LNCaP clone FGC (cell line): ENCODE measurements at regions not wholly inside any gene's neighbourhood (a gene's known extent, or its start where the extent isn't known, plus 50 kb on each side); places are given as distances from the start of the nearest gene placed in this dataset.
A peak's percentile ranks its signal among the peaks of the same experiment; 100 is the strongest.
"Not testable (repeated sequence)": the region's sequence is repeated elsewhere in the genome, so short reads cannot be mapped to it uniquely, and the experiment has no call there.

Experiments used
- DNase-seq: peaks from one replicate; pipeline ENCODE4 v3.0.0-alpha.2; 2011; ENCODE audit warnings: low read depth
- H3K4me3 ChIP-seq: 2 replicates; pipeline ENCODE4 v1.5.1; 2011; ENCODE audit warnings: mild to moderate bottlenecking, low read depth, low read length, control low read depth
- TF ChIP-seq, protein P1 (sequence below): IDR thresholded peaks from 2 replicates; pipeline ENCODE4 v1.5.1; 2012; ENCODE audit warnings: mild to moderate bottlenecking; ENCODE audit not compliant: control insufficient read depth, insufficient read depth; ENCODE audit errors: extremely low read depth

DNA sequence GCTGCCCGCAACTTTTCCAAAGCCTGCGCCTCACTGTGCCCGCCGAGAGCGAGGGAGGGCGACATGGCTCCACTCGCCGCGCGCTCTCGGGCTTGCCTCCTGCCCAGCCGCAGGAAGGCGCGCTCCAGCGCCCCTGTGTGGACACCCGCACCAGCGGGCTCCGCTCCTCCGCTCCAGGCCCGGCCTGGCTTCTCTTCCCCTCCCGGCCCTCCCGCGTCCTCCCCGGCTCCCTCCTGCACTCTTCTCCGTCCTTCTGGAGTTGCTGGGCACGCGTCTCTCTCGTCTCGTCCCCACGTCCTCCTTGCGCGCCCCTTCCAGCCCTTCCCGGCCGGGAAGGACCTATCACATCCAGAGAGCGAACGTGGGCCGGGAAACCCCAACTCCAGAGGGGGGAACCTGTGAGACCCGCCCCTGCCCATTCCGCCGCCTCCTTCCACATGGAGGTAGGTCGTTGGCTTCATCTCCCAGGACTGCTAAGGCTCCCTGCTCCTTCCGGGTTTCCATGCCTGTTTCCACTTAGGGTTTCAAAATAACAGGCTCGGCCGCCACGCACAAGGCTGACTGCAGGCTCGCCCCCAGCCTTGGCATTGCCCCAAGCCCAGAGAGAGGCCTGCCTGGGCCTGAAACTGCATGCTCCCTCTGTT lies 175.4 kb downstream of the ATP6V0E2 start:
- not testable (repeated sequence) for DNase-seq
- H3K4me3 ChIP-seq: peak overlapping the region; percentile 28

DNA sequence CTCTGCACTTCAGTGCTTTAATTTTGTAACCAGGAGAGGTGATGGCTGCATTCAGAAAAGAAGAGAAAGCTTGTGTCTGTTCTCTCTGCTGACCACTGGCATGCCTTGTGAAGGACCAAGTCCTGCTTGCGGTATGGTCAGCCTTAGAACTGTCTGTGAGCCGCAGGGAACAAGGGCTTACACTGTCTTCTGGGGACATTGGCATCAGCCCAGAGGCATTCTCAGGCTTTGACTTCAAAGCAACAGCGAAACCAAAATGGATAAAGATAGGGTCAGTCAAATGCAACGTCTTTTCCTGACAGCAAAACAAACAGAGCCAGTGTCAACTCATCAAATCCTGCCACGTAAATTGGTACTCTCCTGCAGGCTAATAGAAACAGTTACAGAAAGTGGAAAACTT lies 179.6 kb downstream of the ATP6V0E2 start:
- not testable (repeated sequence) for H3K4me3 ChIP-seq, DNase-seq

DNA sequence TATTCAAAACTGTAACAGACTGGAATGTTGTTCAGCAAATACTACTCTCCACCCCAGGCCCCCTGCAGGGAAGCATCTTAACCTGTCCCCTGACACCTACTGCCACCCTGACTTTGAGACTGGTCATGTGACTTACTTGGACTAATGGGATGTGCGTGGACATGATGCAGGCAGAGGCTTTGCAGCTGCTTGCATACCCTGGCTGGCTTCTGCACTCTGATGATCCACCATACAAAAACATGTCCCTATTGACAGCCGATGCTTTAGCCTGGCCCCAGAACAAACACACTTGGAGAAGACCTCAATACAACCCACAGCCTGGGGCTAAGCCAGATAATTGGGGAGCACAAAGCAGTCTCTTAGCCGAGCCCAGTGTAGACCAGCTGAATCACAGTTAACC lies 180.5 kb downstream of the ATP6V0E2 start:
- not testable (repeated sequence) for H3K4me3 ChIP-seq, DNase-seq

DNA sequence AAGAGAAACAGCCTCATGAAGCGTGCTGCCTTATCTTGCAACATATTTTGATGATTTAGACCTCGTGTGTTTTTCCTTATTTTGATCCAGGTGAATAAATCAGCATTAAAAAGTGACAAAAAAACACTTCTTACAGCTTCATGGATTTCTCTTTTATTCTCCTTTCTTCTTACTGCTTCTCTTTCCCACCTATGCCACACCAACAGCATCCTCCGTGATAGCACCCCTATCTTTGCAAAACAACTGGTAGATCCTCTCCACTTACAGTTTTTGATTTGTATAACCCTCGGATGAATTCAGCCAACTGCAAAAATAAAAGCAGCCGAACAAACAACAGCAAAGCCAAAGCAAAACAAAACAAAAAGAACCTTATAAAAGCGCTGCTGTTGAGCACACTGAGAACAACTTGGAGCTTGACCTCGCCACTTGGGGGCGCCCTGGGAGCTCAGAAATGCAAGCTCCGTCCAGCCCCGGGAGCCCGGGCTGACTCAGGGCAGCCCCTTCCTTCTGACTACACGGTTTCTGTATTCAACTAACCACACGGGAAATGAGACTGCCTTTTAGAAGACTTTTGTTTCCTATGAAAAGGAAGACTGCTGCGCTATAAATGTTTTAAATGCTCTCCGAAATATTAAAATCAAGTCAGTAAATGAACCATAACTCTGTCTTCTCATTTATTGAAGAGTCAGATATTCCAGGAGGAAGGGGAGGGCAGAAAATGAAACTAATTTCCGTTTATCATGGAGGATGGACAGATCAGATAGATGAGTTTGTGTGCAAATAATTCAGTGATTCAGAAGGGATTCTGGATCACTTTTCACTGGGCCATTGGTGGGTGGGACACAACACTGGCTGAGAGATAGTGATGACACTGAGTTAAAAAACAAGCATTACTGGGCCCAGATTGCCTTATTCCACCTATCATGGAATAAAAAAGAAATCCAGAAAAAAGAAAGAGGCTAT lies 186.8 kb downstream of the ATP6V0E2 start:
- TF ChIP-seq, protein P1, sequence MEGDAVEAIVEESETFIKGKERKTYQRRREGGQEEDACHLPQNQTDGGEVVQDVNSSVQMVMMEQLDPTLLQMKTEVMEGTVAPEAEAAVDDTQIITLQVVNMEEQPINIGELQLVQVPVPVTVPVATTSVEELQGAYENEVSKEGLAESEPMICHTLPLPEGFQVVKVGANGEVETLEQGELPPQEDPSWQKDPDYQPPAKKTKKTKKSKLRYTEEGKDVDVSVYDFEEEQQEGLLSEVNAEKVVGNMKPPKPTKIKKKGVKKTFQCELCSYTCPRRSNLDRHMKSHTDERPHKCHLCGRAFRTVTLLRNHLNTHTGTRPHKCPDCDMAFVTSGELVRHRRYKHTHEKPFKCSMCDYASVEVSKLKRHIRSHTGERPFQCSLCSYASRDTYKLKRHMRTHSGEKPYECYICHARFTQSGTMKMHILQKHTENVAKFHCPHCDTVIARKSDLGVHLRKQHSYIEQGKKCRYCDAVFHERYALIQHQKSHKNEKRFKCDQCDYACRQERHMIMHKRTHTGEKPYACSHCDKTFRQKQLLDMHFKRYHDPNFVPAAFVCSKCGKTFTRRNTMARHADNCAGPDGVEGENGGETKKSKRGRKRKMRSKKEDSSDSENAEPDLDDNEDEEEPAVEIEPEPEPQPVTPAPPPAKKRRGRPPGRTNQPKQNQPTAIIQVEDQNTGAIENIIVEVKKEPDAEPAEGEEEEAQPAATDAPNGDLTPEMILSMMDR: peak; percentile 60
- not testable (repeated sequence) for DNase-seq, H3K4me3 ChIP-seq

DNA sequence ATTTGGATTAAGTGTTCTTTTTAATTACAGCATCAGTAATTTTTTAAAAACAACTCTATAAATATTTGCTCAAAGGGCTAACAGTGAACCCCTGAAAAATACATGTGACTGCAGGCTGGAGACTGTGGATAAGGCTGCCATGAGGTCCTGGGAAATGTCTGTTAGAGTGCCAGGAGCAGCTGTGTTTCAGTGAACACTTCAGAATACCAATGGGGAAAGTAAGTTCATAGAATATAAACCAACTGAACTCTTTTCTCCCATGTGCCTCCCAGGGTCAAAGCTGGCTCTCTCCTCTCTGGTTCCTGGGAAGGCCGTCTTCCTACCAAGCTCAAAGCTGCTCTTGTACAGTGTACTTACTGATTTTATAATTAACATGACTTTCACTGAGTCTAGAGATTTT lies 189.4 kb downstream of the ATP6V0E2 start:
- DNase-seq, H3K4me3 ChIP-seq: not testable (repeated sequence)

DNA sequence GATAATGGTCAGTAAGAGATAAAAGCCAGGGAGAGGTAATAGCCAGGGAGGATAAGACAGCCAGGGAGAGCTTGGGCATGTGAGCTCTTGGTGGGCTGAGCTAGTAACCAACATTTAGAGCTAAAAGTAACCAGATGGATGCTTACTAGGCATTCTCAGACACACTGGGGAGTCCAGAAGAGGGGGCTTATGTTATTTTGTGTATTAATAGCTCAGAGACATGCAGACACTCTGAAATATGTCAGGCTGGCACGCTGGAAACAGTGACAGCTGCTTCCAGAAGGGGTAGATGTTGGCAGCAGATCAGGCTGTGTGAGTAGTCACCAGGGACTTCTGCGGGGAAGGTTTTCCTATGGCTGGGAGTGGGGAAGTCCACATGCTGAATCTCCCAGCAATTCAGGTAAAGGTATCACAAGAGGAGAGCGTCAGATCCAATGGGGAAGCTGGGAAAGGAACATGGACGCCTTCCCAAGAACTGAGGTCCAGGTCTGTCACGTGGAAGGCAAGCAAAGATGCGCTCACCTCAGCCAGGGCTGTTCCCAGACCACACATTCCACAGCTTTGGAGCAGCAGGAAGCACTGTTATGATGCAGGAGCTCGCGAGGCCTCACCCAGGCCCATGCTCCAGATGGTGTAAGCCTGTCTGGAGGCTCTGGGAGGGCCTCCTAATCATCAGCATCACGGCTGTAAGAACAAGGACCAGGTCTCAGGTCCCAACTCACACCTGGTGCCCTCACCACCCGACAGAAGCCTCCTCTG lies 196.0 kb downstream of the ATP6V0E2 start:
- H3K4me3 ChIP-seq, DNase-seq: not testable (repeated sequence)

DNA sequence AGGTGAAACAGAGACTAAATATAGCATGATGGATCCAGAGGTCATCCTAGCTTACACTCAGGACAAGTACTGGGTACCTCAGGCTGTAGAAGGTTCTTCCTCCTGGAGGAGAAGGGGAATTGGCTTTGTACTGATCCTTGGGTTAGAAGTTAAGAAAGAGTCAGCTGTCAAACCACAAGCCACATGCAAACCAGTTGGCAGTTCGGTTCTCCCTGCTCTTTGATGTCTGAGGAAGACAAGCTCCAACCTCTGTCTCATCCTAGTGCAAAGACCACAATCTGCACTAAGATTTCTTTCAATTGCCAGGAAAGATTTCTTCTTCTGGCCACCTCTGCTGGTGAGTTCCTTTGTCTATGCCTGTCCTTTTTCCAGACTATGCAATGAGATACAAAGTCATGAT lies 203.8 kb downstream of the ATP6V0E2 start:
- DNase-seq, H3K4me3 ChIP-seq: not testable (repeated sequence)

DNA sequence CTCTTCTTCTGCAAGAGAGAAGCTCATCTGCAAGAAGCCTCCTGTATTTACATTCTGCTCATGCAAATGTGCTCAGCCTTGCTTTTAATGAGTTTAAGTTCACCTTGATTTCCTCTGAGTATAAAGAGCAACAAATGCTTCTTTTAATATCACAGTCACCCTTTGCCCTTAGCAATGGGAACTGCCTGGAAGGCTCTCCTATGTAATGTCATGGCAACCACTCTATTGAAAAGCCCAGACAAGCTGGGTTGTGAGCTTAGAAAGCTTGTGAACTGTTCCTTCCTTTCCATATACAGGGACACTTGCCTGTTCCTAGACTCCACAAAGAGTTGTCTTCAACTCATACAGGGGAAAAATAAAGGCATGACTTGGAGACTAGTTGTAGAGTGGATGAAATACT lies 208.1 kb downstream of the ATP6V0E2 start:
- not testable (repeated sequence) for H3K4me3 ChIP-seq, DNase-seq

DNA sequence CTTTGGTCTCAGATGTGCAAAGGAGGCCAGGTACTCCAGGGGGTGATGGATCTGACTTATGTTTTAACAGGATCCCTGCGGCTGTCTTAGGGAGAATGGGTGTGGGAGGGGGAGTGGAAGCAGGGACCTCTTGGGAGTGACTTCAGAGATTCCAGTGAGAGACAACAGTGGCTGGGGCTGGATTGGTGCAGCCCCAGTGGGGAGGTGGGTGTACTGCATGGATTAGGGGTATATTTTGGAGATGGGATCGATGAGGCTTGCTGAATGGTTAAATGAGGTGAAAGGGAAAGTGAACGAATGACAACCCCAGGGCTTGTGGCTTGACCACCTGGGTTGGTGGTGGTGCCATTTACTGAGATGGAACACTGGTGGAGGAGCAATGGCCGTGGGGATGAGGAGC lies 211.0 kb downstream of the ATP6V0E2 start:
- DNase-seq: not testable (repeated sequence)

DNA sequence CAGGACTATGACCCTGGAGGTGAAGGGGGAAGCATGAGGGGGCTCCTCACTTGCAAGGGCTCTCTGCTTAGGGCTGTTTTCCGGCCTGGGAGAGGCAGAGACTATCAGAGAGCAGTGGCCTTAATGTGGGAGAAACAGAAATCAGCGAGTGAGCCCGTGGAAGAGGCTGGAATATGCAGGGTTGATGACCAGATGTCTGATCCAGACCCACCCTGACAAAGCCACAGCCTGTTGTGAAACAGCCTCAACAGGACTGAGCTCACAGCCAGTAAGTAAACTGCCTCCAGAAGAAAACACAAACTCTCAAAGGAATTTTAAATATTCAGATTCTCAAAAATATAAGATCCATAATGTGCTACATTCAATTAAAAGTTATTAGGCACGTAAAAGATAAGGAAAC lies 213.7 kb downstream of the ATP6V0E2 start:
- H3K4me3 ChIP-seq, DNase-seq: not testable (repeated sequence)

More for the DNA sequence above, 211.0 kb downstream of the ATP6V0E2 start:
- H3K4me3 ChIP-seq: not testable (repeated sequence)

DNA sequence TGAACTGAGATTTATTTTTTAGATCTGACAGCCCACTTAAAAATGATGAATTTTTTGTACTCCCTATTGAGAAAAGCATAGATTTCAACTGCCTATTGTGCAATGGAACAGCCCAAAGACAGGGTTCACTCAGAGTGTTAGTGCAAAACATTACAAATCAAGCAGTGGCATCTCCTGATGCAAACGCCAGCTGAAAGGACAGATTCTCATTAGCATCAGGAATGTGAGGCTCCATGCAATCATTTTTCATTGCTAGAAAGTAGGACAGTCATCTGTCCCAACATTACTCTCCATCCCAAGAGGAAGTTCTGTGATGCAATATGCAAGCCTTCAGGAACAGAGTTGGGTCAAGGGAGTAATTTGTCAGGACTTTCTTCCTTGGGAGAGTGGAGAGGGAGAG lies 215.4 kb downstream of the ATP6V0E2 start:
- not testable (repeated sequence) for H3K4me3 ChIP-seq, DNase-seq

DNA sequence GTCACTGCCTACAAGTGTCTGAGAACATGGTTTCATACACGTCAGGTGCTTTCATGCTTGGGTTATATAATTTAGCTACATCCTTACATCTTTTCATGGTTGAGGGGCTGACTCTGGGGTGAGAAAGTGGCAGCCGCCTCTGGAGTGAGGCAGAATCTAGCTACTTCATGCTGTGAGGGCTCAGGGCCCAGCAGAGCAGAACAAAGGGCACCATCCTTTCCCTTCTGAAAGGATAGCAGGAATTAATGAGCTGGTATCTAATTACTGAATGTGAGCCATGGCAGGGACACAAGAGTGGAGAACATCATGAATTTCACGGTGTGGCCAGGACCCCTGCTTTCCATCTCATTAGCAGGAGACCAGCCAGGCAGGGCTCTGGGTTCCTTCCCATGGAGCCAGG lies 217.0 kb downstream of the ATP6V0E2 start:
- not testable (repeated sequence) for H3K4me3 ChIP-seq

DNA sequence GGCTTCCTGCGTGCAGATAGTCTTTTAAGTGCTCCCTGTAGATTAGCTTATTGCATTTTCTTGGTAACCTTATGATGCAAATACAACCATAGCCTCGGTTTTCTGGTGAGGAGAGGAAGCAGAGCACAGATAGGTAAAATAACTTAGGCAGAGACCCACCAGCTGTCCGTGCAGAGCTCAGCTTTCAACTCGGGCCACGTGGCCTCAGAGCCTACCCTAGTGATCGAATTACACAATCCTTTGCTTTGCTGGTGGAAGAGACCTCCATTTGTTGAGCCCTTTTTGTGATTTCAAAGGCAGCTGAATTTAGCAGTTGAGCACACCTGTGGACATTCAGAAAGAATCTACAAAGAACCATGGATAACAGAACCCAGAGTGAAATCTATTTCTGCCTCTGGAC lies 220.1 kb downstream of the ATP6V0E2 start:
- H3K4me3 ChIP-seq, DNase-seq: not testable (repeated sequence)

More for the DNA sequence above, 217.0 kb downstream of the ATP6V0E2 start:
- DNase-seq: not testable (repeated sequence)

DNA sequence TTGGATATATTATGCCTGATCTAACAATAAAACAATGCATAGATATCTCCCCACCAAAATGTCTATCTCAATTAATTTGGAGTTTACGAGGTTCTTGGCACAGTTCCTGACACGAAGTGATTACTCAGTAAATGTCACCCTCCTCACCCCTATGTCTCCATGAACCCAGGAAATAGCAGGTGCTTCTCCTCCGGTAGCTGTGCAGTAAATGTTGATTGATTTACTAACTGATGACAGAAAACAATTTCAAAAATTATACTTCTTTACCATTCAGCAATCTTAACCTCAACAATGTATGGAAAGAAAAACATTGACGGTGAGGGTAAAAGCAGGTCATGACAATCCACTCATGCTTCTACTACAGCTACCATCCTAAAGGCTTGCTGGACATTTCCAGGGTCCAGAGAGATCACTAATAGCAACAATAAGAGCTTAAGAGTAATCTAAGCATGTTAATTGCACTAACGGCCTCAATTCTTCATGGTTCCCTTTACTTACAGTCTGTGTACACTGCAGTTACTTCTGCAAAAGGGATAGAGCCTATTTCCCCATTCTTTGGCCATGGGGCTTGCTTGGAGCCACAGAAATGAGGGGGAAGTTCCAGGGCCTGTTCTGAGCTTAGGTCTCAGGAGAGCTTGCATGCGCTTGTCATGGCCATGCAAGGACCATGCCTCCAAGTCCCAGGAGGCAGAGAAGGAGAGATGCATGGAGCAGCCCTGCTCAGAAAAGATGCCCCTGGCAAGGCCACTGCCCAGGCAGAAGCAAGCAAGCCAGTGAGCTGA lies 222.6 kb downstream of the ATP6V0E2 start:
- not testable (repeated sequence) for DNase-seq, H3K4me3 ChIP-seq

DNA sequence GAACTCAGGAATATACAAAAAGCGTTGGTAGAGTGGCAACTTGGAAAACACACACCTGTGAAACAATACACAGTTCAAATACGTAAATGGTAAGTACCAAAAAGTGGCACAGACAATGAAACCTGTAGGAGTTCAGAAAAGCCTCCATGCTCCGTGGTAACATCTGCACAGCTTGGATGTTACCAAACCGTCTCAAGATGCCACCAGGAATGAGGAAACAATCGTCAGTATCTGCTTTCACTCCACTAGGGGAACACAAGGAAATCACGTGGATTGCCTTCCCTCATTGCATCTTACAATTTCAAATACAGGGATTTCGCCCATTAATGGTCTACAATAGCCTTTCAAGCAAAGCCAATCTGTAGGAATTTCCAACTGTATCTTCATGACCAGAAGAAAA lies 224.6 kb upstream of the LRRC61 start:
- not testable (repeated sequence) for DNase-seq, H3K4me3 ChIP-seq

DNA sequence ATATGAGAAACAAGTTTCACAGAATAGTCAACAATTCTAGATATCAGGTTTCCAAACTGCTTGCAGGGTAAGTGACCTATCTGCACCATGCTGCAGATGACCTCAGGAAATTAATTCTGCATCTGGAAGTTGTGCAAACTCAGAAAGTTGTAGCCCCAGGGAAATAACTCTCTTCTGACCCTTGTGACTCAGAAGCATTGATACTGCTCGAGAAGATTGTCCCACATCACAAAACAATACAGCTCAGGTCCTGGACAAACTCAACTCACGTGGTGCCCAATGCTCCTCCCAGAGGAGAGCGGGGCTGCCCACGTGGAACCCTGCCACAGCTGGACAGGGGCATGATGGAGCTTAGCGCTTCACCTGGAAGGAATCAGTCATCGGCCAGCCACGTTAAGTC lies 221.9 kb upstream of the LRRC61 start:
- DNase-seq, H3K4me3 ChIP-seq: not testable (repeated sequence)

DNA sequence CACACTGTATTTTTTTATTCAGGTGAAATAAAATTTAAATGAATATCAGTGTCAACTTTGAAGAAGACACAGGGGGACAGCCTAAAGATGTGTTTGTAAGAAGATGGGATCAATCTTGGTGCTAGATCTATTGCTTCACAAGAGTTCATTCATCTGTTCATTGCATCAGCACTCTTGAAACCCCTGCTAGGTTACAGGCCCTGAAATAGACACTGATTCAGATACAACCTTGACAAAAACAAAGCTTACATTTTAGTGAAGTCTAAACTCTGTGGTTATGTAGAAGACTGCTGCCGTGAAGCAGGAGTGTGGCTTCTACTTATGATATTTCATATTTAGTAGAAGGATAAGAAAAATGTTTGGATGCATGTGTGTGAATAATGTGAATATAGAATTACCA lies 215.9 kb upstream of the LRRC61 start:
- not testable (repeated sequence) for DNase-seq, H3K4me3 ChIP-seq
